HEK293 (cell line): ENCODE measurements at regions not wholly inside any gene's neighbourhood (a gene's known extent, or its start where the extent isn't known, plus 50 kb on each side); places are given as distances from the start of the nearest gene placed in this dataset.

Source experiments
- CTCF ChIA-PET: fragments of 350-600 bp; formaldehyde crosslinking; extraction: SDS; loops from one replicate; lab custom pipeline; 2021; ENCODE audit warnings: antibody characterized with exemption; lab: Yijun Ruan, JAX
- POLR2A ChIA-PET: fragments of 300-600 bp; formaldehyde crosslinking; extraction: SDS; loops from one replicate; lab custom pipeline; 2020; ENCODE audit warnings: antibody characterized with exemption, inconsistent platforms; lab: Yijun Ruan, JAX
- H3K27ac ChIP-seq: fragments of 200-500 bp; sonication (Bioruptor generic); 2 replicates; pipeline ENCODE4 v1.5.1; 2014; ENCODE audit warnings: low read depth, low read length, control low read depth, inconsistent platforms; ENCODE audit errors: extremely low read depth
- H3K36me3 ChIP-seq, 2 experiments: fragments of 200-500 bp in 1 of 2; sonication (Bioruptor generic) in 1 of 2; 1 replicate in 1 of 2; 2 replicates in 1 of 2; pipeline ENCODE4 v1.5.1; 2014 to 2017; ENCODE audit warnings: inconsistent platforms in 2 of 2, low read length in 2 of 2; ENCODE audit not compliant: control insufficient read depth in 2 of 2, insufficient read depth in 1 of 2
- H3K4me1 ChIP-seq: fragments of 200-500 bp; sonication (Bioruptor generic); 2 replicates; pipeline ENCODE4 v1.5.1; 2014; ENCODE audit warnings: mild to moderate bottlenecking, low read length, inconsistent platforms; ENCODE audit not compliant: control insufficient read depth, insufficient read depth
- H3K4me3 ChIP-seq: 2 replicates; pipeline ENCODE4 v1.5.1; 2011; ENCODE audit warnings: low read depth, mild to moderate bottlenecking, control low read depth, low read length, moderate library complexity
- H3K9me3 ChIP-seq: fragments of 200-500 bp; sonication (Bioruptor generic); 2 replicates; pipeline ENCODE4 v1.5.1; 2014; ENCODE audit warnings: low read depth, low read length, inconsistent platforms; ENCODE audit not compliant: control insufficient read depth, insufficient read depth
- BCL11A ChIP-seq: fragments of 450-650 bp; formaldehyde crosslinking; IDR thresholded peaks from 2 replicates; pipeline ENCODE4 v1.5.1; 2016; ENCODE audit warnings: low read depth, missing biosample characterization, missing genetic modification characterization
- GLIS2 ChIP-seq: fragments of 450-650 bp; formaldehyde crosslinking; IDR thresholded peaks from 2 replicates; pipeline ENCODE4 v1.5.1; 2016; ENCODE audit warnings: missing biosample characterization, missing genetic modification characterization
- INSM2 ChIP-seq: fragments of 450-650 bp; formaldehyde crosslinking; IDR thresholded peaks from 2 replicates; pipeline ENCODE4 v1.5.1; 2016; ENCODE audit warnings: missing biosample characterization, missing genetic modification characterization
- ZBTB48 ChIP-seq: fragments of 450-650 bp; formaldehyde crosslinking; IDR thresholded peaks from 2 replicates; pipeline ENCODE4 v1.5.1; 2016; ENCODE audit warnings: missing biosample characterization, missing genetic modification characterization
- ZEB2 ChIP-seq: fragments of 450-650 bp; formaldehyde crosslinking; IDR thresholded peaks from 2 replicates; pipeline ENCODE4 v1.5.1; 2016; ENCODE audit warnings: missing biosample characterization, missing genetic modification characterization
- ZNF121 ChIP-seq: fragments of 450-650 bp; formaldehyde crosslinking; IDR thresholded peaks from 2 replicates; pipeline ENCODE4 v1.5.1; 2016; ENCODE audit warnings: missing biosample characterization, missing genetic modification characterization
- ZNF133 ChIP-seq: fragments of 450-650 bp; formaldehyde crosslinking; IDR thresholded peaks from 2 replicates; pipeline ENCODE4 v1.5.1; 2016; ENCODE audit warnings: missing biosample characterization, missing genetic modification characterization
- ZNF16 ChIP-seq: fragments of 450-650 bp; formaldehyde crosslinking; IDR thresholded peaks from 2 replicates; pipeline ENCODE4 v1.5.1; 2016; ENCODE audit warnings: low read depth, missing biosample characterization, missing genetic modification characterization
- ZNF19 ChIP-seq: fragments of 450-650 bp; formaldehyde crosslinking; IDR thresholded peaks from 2 replicates; pipeline ENCODE4; 2016; ENCODE audit warnings: missing biosample characterization, missing genetic modification characterization, low read depth
- ZNF221 ChIP-seq: fragments of 450-650 bp; formaldehyde crosslinking; IDR thresholded peaks from 2 replicates; pipeline ENCODE4 v1.5.1; 2017; ENCODE audit warnings: missing biosample characterization, missing genetic modification characterization, borderline replicate concordance
- ZNF223 ChIP-seq: fragments of 450-650 bp; formaldehyde crosslinking; IDR thresholded peaks from 2 replicates; pipeline ENCODE4 v1.5.1; 2016; ENCODE audit warnings: missing biosample characterization, missing genetic modification characterization
- ZNF24 ChIP-seq: fragments of 450-650 bp; formaldehyde crosslinking; IDR thresholded peaks from 2 replicates; pipeline ENCODE4 v1.5.1; 2016; ENCODE audit warnings: missing biosample characterization, missing genetic modification characterization
- ZNF354C ChIP-seq: fragments of 450-650 bp; formaldehyde crosslinking; IDR thresholded peaks from 2 replicates; pipeline ENCODE4 v1.5.1; 2016; ENCODE audit warnings: missing biosample characterization, missing genetic modification characterization, low read depth, borderline replicate concordance
- ZNF48 ChIP-seq: fragments of 450-650 bp; formaldehyde crosslinking; IDR thresholded peaks from 2 replicates; pipeline ENCODE4 v1.5.1; 2016; ENCODE audit warnings: missing biosample characterization, missing genetic modification characterization
- ZNF514 ChIP-seq: fragments of 450-650 bp; formaldehyde crosslinking; IDR thresholded peaks from 2 replicates; pipeline ENCODE4 v1.5.1; 2016; ENCODE audit warnings: missing biosample characterization, missing genetic modification characterization
- ZNF585B ChIP-seq: fragments of 450-650 bp; formaldehyde crosslinking; IDR thresholded peaks from 2 replicates; pipeline ENCODE4 v1.5.1; 2016; ENCODE audit warnings: missing biosample characterization, missing genetic modification characterization
- ZNF623 ChIP-seq: fragments of 450-650 bp; formaldehyde crosslinking; IDR thresholded peaks from 2 replicates; pipeline ENCODE4 v1.5.1; 2016; ENCODE audit warnings: missing biosample characterization, missing genetic modification characterization
- TF ChIP-seq, protein P1 (sequence below): fragments of 450-650 bp; formaldehyde crosslinking; IDR thresholded peaks from 2 replicates; pipeline ENCODE4 v1.5.1; 2017; ENCODE audit warnings: missing biosample characterization, missing genetic modification characterization

- no peak overlapping the region for H3K27ac ChIP-seq
- no peak overlapping the region for H3K4me3 ChIP-seq
- POLR2A ChIA-PET, result interaction anchor here (0.6 kb wide), 1 partner anchor 152 kb away, joined by 3 read pairs; no protein-coding TSS in a partner anchor
- no peak for TF ChIP-seq ZNF24 (tag by site-specific recombination)
- no peak for TF ChIP-seq ZBTB48
- TF ChIP-seq GLIS2 (tag by site-specific recombination), result no peak
- TF ChIP-seq INSM2 (tag by site-specific recombination), result no peak
- TF ChIP-seq ZNF221 (tag by site-specific recombination), result no peak
- no peak for TF ChIP-seq ZEB2
- no peaks in the 10 kb centered on the region for H3K4me1 ChIP-seq
- CTCF ChIA-PET, result interaction anchor here (0.8 to 1.0 kb wide), 4 partner anchors 9 to 334 kb away, joined by 3 to 4 read pairs (median 3); no protein-coding TSS in a partner anchor
- H3K36me3 ChIP-seq, result no peaks in the 10 kb centered on the region
- H3K9me3 ChIP-seq, result no peaks in the 10 kb centered on the region
Observed at GRCh38 chr10:53298443-53298842, 525.9 kb upstream of the MBL2 start.

- Histone ChIP-seq H3K27ac (no peak overlapping the region), H3K9me3 (no peaks in the 10 kb centered on the region), H3K4me1 (no peaks in the 10 kb centered on the region), H3K36me3 (no peaks in the 10 kb centered on the region), H3K4me3 (no peak overlapping the region)
- TF ChIP-seq ZNF623 (tag by site-specific recombination) (no peak), BCL11A (no peak), ZNF16 (tag by site-specific recombination) (no peak), ZNF133 (tag by site-specific recombination) (no peak), ZNF223 (tag by site-specific recombination) (no peak), ZNF19 (tag by site-specific recombination) (no peak), ZNF514 (tag by site-specific recombination) (no peak), ZNF354C (tag by site-specific recombination) (no peak)
- TF ChIP-seq, protein P1, sequence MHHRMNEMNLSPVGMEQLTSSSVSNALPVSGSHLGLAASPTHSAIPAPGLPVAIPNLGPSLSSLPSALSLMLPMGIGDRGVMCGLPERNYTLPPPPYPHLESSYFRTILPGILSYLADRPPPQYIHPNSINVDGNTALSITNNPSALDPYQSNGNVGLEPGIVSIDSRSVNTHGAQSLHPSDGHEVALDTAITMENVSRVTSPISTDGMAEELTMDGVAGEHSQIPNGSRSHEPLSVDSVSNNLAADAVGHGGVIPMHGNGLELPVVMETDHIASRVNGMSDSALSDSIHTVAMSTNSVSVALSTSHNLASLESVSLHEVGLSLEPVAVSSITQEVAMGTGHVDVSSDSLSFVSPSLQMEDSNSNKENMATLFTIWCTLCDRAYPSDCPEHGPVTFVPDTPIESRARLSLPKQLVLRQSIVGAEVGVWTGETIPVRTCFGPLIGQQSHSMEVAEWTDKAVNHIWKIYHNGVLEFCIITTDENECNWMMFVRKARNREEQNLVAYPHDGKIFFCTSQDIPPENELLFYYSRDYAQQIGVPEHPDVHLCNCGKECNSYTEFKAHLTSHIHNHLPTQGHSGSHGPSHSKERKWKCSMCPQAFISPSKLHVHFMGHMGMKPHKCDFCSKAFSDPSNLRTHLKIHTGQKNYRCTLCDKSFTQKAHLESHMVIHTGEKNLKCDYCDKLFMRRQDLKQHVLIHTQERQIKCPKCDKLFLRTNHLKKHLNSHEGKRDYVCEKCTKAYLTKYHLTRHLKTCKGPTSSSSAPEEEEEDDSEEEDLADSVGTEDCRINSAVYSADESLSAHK (tag by site-specific recombination), result no peak
- POLR2A ChIA-PET, result no interaction called here
- CTCF ChIA-PET, result no interaction called here
Observed at GRCh38 chr10:53284615-53285182, 512.1 kb upstream of the MBL2 start.

DNA sequence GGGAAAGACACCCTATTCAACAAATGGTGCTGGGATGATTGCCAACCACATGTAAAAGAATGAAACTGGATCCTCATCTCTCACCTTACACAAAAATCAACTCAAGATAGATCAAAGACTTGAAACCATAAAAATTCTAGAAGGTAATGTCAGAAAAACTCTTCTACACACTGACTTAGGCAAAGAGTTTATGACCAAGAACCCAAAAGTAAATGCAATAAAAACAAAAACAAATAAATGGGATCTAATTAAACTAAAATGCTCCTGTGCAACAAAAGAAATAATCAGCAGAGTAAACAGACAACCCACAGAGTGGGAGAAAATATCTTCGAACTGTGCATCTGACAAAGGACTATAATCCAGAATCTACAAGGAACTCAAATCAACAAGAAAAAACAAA is 504.2 kb upstream of the MBL2 start:
- no peaks in the 10 kb centered on the region for H3K4me1 ChIP-seq
- H3K27ac ChIP-seq, result no peak overlapping the region
- POLR2A ChIA-PET, result no interaction called here
- no peak overlapping the region for H3K4me3 ChIP-seq
- CTCF ChIA-PET, result no interaction called here
- TF ChIP-seq ZNF585B, result no peak
- TF ChIP-seq ZNF121 (tag by site-specific recombination), result no peak
- no peak for TF ChIP-seq ZNF48 (tag by site-specific recombination)
- no peak for TF ChIP-seq ZNF223 (tag by site-specific recombination)
- H3K36me3 ChIP-seq, result no peaks in the 10 kb centered on the region
- H3K9me3 ChIP-seq, result no peaks in the 10 kb centered on the region
